ENCODE measurements at regions not wholly inside any gene's neighbourhood (a gene's known extent, or its start where the extent isn't known, plus 50 kb on each side); places are given as distances from the start of the nearest gene placed in this dataset.

DNA sequence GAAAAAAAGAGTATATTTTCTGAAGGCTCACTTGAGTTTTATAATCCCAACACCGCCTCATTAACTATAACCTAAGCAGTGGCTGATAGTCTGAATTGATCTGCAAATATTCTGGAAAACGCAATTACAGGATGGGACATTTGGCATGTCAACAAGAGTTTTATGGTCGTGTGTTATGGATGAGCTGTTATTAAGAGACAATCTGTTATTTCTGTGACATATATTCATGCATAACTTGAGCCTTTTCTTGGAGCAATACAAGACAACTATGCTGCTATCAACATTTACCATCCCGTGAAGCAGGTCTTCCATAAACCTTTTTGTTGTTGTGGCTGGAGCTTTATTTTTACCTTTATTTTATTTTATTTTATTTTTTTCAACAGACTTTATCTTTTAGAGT lies 164.4 kb downstream of the SCG2 start:
- DNase-seq (ENCODE audit: low read depth, low spot score): no peak
- TF ChIP-seq, protein P1, sequence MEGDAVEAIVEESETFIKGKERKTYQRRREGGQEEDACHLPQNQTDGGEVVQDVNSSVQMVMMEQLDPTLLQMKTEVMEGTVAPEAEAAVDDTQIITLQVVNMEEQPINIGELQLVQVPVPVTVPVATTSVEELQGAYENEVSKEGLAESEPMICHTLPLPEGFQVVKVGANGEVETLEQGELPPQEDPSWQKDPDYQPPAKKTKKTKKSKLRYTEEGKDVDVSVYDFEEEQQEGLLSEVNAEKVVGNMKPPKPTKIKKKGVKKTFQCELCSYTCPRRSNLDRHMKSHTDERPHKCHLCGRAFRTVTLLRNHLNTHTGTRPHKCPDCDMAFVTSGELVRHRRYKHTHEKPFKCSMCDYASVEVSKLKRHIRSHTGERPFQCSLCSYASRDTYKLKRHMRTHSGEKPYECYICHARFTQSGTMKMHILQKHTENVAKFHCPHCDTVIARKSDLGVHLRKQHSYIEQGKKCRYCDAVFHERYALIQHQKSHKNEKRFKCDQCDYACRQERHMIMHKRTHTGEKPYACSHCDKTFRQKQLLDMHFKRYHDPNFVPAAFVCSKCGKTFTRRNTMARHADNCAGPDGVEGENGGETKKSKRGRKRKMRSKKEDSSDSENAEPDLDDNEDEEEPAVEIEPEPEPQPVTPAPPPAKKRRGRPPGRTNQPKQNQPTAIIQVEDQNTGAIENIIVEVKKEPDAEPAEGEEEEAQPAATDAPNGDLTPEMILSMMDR (conservative IDR thresholded peaks at IDR 0.05): no peak
- Mint-ChIP-seq H3K4me1 (no peaks in the 10 kb centered on the region), H3K27ac (ENCODE audit: unreplicated experiment) (no peak overlapping the region), H3K4me3 (no peak overlapping the region), H3K9me3 (peaks cover 3% of the 10 kb centered on the region), H3K36me3 (ENCODE audit: low read depth) (no peaks in the 10 kb centered on the region), H3K27me3 (ENCODE audit: low read depth) (no peaks in the 10 kb centered on the region)

DNA sequence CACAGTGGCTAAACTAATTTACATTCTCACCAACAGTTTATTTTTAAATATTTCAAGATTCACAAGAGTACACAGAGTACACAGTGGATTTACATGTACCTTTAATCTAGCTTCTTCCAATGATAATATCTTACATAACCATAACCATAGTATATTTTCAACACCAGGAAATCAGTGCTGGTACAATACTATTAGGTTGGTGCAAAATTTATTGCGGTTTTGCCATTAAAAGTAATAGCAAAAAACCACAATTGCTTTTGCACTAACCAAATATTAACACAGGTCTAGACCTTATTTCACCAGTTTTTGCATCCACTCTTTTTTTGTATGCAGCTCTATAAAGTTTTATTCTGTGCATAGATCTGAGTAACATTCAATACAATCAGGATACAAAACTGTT lies 163.0 kb downstream of the SCG2 start:
- peaks cover 3% of the 10 kb centered on the region for H3K9me3 Mint-ChIP-seq
- no peak overlapping the region for H3K27ac Mint-ChIP-seq (ENCODE audit: unreplicated experiment)
- H3K27me3 Mint-ChIP-seq (ENCODE audit: low read depth): no peaks in the 10 kb centered on the region
- H3K4me1 Mint-ChIP-seq: no peaks in the 10 kb centered on the region
- no peaks in the 10 kb centered on the region for H3K36me3 Mint-ChIP-seq (ENCODE audit: low read depth)
- TF ChIP-seq, protein P1 (conservative IDR thresholded peaks at IDR 0.05): no peak
- no peak overlapping the region for H3K4me3 Mint-ChIP-seq
- DNase-seq (ENCODE audit: low read depth, low spot score): no peak

DNA sequence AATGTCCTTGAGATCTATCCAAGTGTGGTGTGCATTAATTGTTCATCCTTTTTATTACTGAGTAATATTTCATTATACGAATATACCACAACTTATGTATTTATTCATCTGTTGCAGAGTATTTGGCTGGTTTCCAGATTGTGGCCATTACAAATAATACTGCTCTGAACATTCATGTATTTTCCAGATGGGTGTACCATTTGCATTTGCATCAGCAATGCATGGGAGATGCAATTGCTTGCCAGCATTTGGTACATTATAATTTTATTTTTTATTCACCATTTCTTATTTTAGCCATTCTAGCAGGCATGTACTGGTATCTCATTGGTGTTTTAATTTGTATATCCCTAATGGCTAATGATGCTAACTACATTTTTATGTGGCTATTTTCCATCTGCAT lies 162.4 kb downstream of the SCG2 start:
- TF ChIP-seq, protein P1 (conservative IDR thresholded peaks at IDR 0.05): no peak
- no peak for DNase-seq (ENCODE audit: low read depth, low spot score)
- Mint-ChIP-seq H3K9me3 (peaks cover 3% of the 10 kb centered on the region), H3K4me3 (no peak overlapping the region), H3K27me3 (ENCODE audit: low read depth) (no peaks in the 10 kb centered on the region), H3K4me1 (no peaks in the 10 kb centered on the region), H3K27ac (ENCODE audit: unreplicated experiment) (no peak overlapping the region), H3K36me3 (ENCODE audit: low read depth) (no peaks in the 10 kb centered on the region)

DNA sequence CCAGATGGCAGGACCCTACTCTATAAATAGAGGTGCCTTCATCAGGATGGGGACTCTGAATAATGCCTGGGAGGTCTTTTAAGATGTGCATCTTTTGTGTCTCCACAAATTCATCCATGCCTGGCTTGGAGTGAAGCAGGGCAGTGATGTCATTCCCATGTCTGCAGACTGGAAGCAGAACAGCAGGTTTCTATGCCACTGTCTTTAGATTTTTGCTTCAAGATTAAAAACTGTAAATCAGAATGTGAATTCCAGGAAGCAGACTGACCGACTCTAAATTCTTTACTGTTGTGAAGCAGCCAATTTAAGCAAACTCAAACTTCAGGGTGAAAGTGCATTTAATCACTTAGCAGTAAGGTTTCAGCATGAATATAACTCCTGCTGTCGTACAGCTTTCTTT lies 159.3 kb downstream of the SCG2 start:
- Mint-ChIP-seq H3K4me1 (no peaks in the 10 kb centered on the region), H3K27me3 (ENCODE audit: low read depth) (no peaks in the 10 kb centered on the region), H3K4me3 (no peak overlapping the region), H3K27ac (ENCODE audit: unreplicated experiment) (no peak overlapping the region), H3K36me3 (ENCODE audit: low read depth) (peaks cover 2% of the 10 kb centered on the region), H3K9me3 (peaks cover 2% of the 10 kb centered on the region)
- TF ChIP-seq, protein P1 (conservative IDR thresholded peaks at IDR 0.05): no peak
- DNase-seq (ENCODE audit: low read depth, low spot score): no peak

DNA sequence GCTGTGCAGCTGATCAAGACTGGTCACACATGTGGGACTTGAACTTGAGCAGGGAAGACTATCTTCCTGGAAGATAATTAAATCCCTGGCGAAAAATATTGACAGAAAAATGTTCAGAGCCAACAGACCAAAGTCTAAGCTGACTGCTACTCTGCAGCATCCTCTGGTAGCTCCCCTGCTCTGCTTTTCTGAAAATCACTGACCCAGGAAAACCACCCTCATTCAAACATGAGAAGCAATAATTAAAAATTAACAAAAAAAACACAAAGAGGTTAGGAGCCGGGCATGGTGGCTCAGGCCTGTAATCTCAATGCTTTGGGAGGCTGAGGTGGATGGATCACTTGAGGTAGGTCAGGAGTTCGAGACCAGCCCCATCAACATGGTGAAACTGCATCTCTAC lies 151.9 kb downstream of the SCG2 start:
- TF ChIP-seq, protein P1 (conservative IDR thresholded peaks at IDR 0.05): no peak
- Mint-ChIP-seq H3K4me3 (no peak overlapping the region), H3K4me1 (peaks cover 6% of the 10 kb centered on the region), H3K36me3 (ENCODE audit: low read depth) (peaks cover 2% of the 10 kb centered on the region), H3K9me3 (peaks cover 2% of the 10 kb centered on the region), H3K27me3 (ENCODE audit: low read depth) (no peaks in the 10 kb centered on the region), H3K27ac (ENCODE audit: unreplicated experiment) (no peak overlapping the region)
- DNase-seq (ENCODE audit: low read depth, low spot score): no peak

DNA sequence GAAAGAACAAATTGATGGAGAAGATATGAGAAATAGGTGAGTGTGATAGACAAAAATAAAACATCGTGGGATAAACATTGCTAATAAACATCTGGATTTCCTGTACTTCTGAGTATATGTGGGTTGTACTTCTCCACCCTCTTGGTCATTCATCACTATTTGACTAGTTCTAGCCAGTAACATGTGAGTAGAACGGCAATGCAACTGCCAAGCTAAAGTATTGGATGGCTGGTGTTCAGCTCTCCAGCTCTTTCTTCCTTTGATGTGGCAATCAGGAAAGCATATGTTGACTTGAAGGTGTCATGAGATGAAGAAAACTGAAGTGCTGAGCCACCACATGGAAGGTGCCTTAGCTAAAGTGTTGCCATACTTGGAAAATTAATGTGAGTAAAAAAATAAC lies 144.9 kb downstream of the SCG2 start:
- H3K36me3 Mint-ChIP-seq (ENCODE audit: low read depth): peaks cover 7% of the 10 kb centered on the region
- TF ChIP-seq, protein P1 (conservative IDR thresholded peaks at IDR 0.05): no peak
- peaks cover 9% of the 10 kb centered on the region for H3K9me3 Mint-ChIP-seq
- DNase-seq (ENCODE audit: low read depth, low spot score): no peak
- H3K4me3 Mint-ChIP-seq: no peak overlapping the region
- no peak overlapping the region for H3K27ac Mint-ChIP-seq (ENCODE audit: unreplicated experiment)
- H3K27me3 Mint-ChIP-seq (ENCODE audit: low read depth): no peaks in the 10 kb centered on the region
- H3K4me1 Mint-ChIP-seq: no peaks in the 10 kb centered on the region

Measured in neural crest cell (in vitro differentiated cells).